WTC11 (cell line): ENCODE measurements at regions not wholly inside any gene's neighbourhood (a gene's known extent, or its start where the extent isn't known, plus 50 kb on each side); places are given as distances from the start of the nearest gene placed in this dataset.
"Not testable (repeated sequence)": the region's sequence is repeated elsewhere in the genome, so short reads cannot be mapped to it uniquely, and the experiment has no call there.

Experiments used
- ATAC-seq: fragments of 200-7000 bp; cut with Tn5 transposase; 2 replicates; pipeline ENCODE4 v1.10.0; 2021; ENCODE audit warnings: mild to moderate bottlenecking, moderate library complexity
- CTCF ChIA-PET: fragments of 300-600 bp; sonication (Branson Sonifier 250); formaldehyde crosslinking; loops from one replicate; lab custom pipeline; 2021; ENCODE audit warnings: antibody characterized with exemption; lab: Charles Lee
- POLR2A ChIA-PET: fragments of 350-600 bp; sonication (Branson Sonifier 250); formaldehyde crosslinking; loops from one replicate; lab custom pipeline; 2021; ENCODE audit warnings: antibody characterized with exemption; lab: Charles Lee
- DNase-seq: peaks from one replicate; pipeline ENCODE4 v3.0.0; 2021; ENCODE audit warnings: low spot score
- H3K27ac Mint-ChIP-seq: 2 replicates; pipeline ENCODE4 v1.8.0; 2021; ENCODE audit warnings: mixed read lengths
- H3K27me3 Mint-ChIP-seq: 2 replicates; pipeline ENCODE4 v1.8.0; 2021; ENCODE audit warnings: low read depth, mild to moderate bottlenecking, moderate library complexity, mixed read lengths
- H3K36me3 Mint-ChIP-seq: 2 replicates; pipeline ENCODE4 v1.8.0; 2021; ENCODE audit warnings: mixed read lengths
- H3K4me1 Mint-ChIP-seq: 2 replicates; pipeline ENCODE4 v1.8.0; 2022; ENCODE audit warnings: mixed read lengths
- H3K4me3 Mint-ChIP-seq: 2 replicates; pipeline ENCODE4 v1.8.0; 2021; ENCODE audit warnings: mild to moderate bottlenecking, moderate library complexity, mixed read lengths
- H3K9me3 Mint-ChIP-seq: 2 replicates; pipeline ENCODE4 v1.8.0; 2021; ENCODE audit warnings: mixed read lengths
- ARID4B ChIP-seq: sonication (generic); formaldehyde crosslinking; IDR thresholded peaks from 2 replicates; pipeline ENCODE4 v1.8.0; 2023; ENCODE audit warnings: missing genetic modification reagents, mild to moderate bottlenecking, borderline replicate concordance
- CREM ChIP-seq: sonication (generic); formaldehyde crosslinking; IDR thresholded peaks from 2 replicates; pipeline ENCODE4 v1.8.1; 2022; ENCODE audit warnings: mild to moderate bottlenecking, missing genetic modification reagents, moderate library complexity
- ESRRA ChIP-seq: sonication (generic); formaldehyde crosslinking; IDR thresholded peaks from 2 replicates; pipeline ENCODE4 v1.8.1; 2022; ENCODE audit warnings: mild to moderate bottlenecking, missing genetic modification reagents, borderline replicate concordance
- ETV6 ChIP-seq: sonication (generic); formaldehyde crosslinking; IDR thresholded peaks from 2 replicates; pipeline ENCODE4 v1.8.1; 2022; ENCODE audit warnings: mild to moderate bottlenecking, missing genetic modification reagents
- FOXJ3 ChIP-seq: sonication (generic); formaldehyde crosslinking; IDR thresholded peaks from 2 replicates; pipeline ENCODE4 v1.9.0; 2021; ENCODE audit warnings: missing genetic modification reagents, mild to moderate bottlenecking, borderline replicate concordance
- GABPB1 ChIP-seq: sonication (generic); formaldehyde crosslinking; IDR thresholded peaks from 2 replicates; pipeline ENCODE4 v1.8.1; 2023; ENCODE audit warnings: mild to moderate bottlenecking, missing genetic modification reagents
- NR2C2 ChIP-seq: sonication (generic); formaldehyde crosslinking; IDR thresholded peaks from 2 replicates; pipeline ENCODE4 v1.8.0; 2022; ENCODE audit warnings: mild to moderate bottlenecking, missing genetic modification reagents
- SOX15 ChIP-seq: fragments of 250-450 bp; sonication (Bioruptor Pico); IDR thresholded peaks from 2 replicates; pipeline ENCODE4 v1.9.0; 2021; ENCODE audit warnings: mild to moderate bottlenecking
- TEAD4 ChIP-seq: sonication (generic); formaldehyde crosslinking; IDR thresholded peaks from 2 replicates; pipeline ENCODE4 v1.8.0; 2022; ENCODE audit warnings: mild to moderate bottlenecking, missing genetic modification reagents
- ZNF416 ChIP-seq: fragments of 250-450 bp; sonication (Bioruptor Pico); IDR thresholded peaks from 2 replicates; pipeline ENCODE4 v1.9.0; 2021; ENCODE audit warnings: mild to moderate bottlenecking, inconsistent platforms
- TF ChIP-seq, protein P1 (sequence below): sonication (generic); formaldehyde crosslinking; IDR thresholded peaks from 2 replicates; pipeline ENCODE4 v1.8.0; 2022; ENCODE audit warnings: mild to moderate bottlenecking, missing genetic modification reagents
- TF ChIP-seq, protein P2 (sequence below): fragments of 250-450 bp; sonication (Bioruptor Pico); IDR thresholded peaks from 2 replicates; pipeline ENCODE4 v1.9.0; 2021; ENCODE audit warnings: mild to moderate bottlenecking, borderline replicate concordance

DNA sequence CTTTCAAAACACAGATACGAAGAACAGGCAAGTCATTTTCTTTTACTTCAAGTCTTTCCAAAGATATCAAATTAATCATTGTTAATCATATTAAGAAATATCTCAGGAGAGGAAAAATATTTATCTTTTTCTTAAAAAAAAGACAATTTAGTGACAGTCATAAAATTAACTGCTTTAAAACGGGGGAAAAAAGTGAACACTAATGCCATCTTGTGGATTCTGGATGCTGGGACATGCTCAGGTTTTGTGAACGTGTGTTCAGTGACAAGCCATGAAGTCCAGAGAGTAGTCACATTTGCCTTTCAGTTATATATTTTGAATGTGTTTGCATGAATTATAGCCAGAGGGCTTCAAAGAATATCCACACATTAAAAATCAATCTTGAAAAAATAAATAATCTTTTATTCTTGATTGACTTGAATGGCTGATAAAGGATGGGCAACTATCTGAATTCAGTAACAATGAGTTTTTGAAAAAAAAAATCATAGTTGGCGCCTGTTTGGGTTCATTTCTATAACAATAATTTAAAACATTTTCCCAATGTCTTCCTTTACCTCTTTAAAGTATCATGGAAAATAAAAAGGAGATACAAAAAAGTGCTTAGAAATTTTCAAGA is 74.7 kb upstream of the NOX3 start:
- peaks cover 6% of the 10 kb centered on the region for H3K36me3 Mint-ChIP-seq
- POLR2A ChIA-PET, result no interaction called here
- no peak overlapping the region for H3K4me3 Mint-ChIP-seq
- no peak for DNase-seq
- peaks cover 12% of the 10 kb centered on the region for H3K9me3 Mint-ChIP-seq
- no peak overlapping the region for H3K27ac Mint-ChIP-seq
- TF ChIP-seq FOXJ3 (CRISPR knock-in tag), result no peak
- TF ChIP-seq ARID4B (CRISPR knock-in tag), result no peak
- no peak for TF ChIP-seq TEAD4
- TF ChIP-seq ESRRA (CRISPR knock-in tag), result no peak
- no peak for TF ChIP-seq ETV6
- no peak for TF ChIP-seq SOX15
- no peak for TF ChIP-seq ZNF416 (CRISPR knock-in tag)
- TF ChIP-seq NR2C2 (CRISPR knock-in tag), result no peak
- TF ChIP-seq, protein P1, sequence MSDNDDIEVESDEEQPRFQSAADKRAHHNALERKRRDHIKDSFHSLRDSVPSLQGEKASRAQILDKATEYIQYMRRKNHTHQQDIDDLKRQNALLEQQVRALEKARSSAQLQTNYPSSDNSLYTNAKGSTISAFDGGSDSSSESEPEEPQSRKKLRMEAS (CRISPR knock-in tag), result no peak
- TF ChIP-seq CREM (CRISPR knock-in tag), result no peak
- CTCF ChIA-PET, result no interaction called here
- ATAC-seq, result no peak
- H3K27me3 Mint-ChIP-seq, result peaks cover 2% of the 10 kb centered on the region; the same call in 1 of the 2 replicates
- no peaks in the 10 kb centered on the region for H3K4me1 Mint-ChIP-seq

DNA sequence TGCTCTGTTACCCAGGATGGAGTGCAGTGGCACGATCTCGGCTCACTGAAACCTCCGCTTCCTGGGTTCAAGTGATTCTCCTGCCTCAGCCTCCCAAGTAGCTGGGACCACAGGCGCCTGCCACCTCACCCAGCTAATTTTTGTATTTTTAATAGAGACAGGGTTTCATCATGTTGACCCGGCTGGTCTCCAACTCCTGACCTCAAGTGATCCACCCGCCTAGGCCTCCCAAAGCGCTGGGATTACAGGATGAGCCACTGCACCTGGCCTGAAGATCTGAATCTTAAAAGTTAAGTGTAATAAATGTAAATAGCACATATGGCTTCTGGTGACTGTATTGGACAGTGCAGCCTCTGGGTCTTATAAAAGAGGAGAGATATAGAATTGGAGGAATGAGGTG is 74.2 kb upstream of the NOX3 start:
- H3K27ac Mint-ChIP-seq, DNase-seq, H3K4me1 Mint-ChIP-seq, POLR2A ChIA-PET, ATAC-seq, H3K27me3 Mint-ChIP-seq, H3K36me3 Mint-ChIP-seq, H3K4me3 Mint-ChIP-seq: not testable (repeated sequence)
- peaks cover 10% of the 10 kb centered on the region for H3K9me3 Mint-ChIP-seq
- CTCF ChIA-PET, result interaction anchor here (1.0 kb wide), 1 partner anchor 202 kb away, joined by 3 read pairs; no protein-coding TSS in a partner anchor

DNA sequence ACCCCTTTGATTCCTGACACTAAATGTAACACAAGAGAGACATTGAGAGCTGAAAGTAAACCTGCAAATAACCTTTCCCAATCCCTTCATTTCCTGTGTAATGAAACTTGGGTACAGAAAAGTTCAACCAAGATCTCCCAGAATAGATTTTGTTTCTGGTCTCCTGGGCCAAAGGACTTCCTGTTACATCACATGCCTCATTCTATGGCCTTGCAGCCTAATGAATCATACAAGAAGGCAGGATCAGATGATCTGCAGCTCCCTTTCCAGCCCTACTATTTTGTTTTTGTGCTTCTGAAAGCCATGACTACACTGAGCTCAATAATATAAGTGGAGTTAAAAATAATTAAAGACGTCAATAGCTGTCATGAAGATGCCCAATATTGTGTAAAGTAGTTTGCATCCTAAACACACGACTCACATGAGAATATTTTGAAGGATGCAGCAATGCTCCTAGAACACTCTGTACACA is 73.4 kb upstream of the NOX3 start:
- no peak for DNase-seq
- ChIA-PET POLR2A (no interaction called here), CTCF (interaction anchor here (0.8 to 1.0 kb wide), 2 partner anchors 34 to 201 kb away, joined by 3 to 5 read pairs; no protein-coding TSS in a partner anchor)

More for the DNA sequence above, 73.4 kb upstream of the NOX3 start:
- peaks cover 4% of the 10 kb centered on the region for H3K4me1 Mint-ChIP-seq
- ATAC-seq, result no peak
- peaks cover 2% of the 10 kb centered on the region; the same call in 1 of the 2 replicates for H3K27me3 Mint-ChIP-seq
- H3K36me3 Mint-ChIP-seq, result peaks cover 6% of the 10 kb centered on the region
- no peak overlapping the region for H3K4me3 Mint-ChIP-seq
- peaks cover 7% of the 10 kb centered on the region for H3K9me3 Mint-ChIP-seq
- TF ChIP-seq, protein P2, sequence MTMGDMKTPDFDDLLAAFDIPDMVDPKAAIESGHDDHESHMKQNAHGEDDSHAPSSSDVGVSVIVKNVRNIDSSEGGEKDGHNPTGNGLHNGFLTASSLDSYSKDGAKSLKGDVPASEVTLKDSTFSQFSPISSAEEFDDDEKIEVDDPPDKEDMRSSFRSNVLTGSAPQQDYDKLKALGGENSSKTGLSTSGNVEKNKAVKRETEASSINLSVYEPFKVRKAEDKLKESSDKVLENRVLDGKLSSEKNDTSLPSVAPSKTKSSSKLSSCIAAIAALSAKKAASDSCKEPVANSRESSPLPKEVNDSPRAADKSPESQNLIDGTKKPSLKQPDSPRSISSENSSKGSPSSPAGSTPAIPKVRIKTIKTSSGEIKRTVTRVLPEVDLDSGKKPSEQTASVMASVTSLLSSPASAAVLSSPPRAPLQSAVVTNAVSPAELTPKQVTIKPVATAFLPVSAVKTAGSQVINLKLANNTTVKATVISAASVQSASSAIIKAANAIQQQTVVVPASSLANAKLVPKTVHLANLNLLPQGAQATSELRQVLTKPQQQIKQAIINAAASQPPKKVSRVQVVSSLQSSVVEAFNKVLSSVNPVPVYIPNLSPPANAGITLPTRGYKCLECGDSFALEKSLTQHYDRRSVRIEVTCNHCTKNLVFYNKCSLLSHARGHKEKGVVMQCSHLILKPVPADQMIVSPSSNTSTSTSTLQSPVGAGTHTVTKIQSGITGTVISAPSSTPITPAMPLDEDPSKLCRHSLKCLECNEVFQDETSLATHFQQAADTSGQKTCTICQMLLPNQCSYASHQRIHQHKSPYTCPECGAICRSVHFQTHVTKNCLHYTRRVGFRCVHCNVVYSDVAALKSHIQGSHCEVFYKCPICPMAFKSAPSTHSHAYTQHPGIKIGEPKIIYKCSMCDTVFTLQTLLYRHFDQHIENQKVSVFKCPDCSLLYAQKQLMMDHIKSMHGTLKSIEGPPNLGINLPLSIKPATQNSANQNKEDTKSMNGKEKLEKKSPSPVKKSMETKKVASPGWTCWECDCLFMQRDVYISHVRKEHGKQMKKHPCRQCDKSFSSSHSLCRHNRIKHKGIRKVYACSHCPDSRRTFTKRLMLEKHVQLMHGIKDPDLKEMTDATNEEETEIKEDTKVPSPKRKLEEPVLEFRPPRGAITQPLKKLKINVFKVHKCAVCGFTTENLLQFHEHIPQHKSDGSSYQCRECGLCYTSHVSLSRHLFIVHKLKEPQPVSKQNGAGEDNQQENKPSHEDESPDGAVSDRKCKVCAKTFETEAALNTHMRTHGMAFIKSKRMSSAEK (CRISPR knock-in tag), result no peak
- TF ChIP-seq GABPB1 (CRISPR knock-in tag), result peak; percentile 94
- H3K27ac Mint-ChIP-seq, result no peak overlapping the region
